ENCODE measurements at regions not wholly inside any gene's neighbourhood (a gene's known extent, or its start where the extent isn't known, plus 50 kb on each side); places are given as distances from the start of the nearest gene placed in this dataset.

GRCh38 chr11:112478806-112479205 lies 218.1 kb upstream of the PLET1 start:
- H3K4me1 ChIP-seq (ENCODE audit: low read depth, poor library complexity, severe bottlenecking), result no peaks in the 10 kb centered on the region
- no peak overlapping the region for H3K27ac ChIP-seq
- H4K20me1 ChIP-seq (ENCODE audit: insufficient read depth), result no peaks in the 10 kb centered on the region
- H2AFZ ChIP-seq (ENCODE audit: low read depth), result no peak overlapping the region
- no peaks in the 10 kb centered on the region for H3K27me3 ChIP-seq (ENCODE audit: insufficient read depth, low read depth)
- H3K4me2 ChIP-seq, result no peak overlapping the region
- TF ChIP-seq, protein P1, sequence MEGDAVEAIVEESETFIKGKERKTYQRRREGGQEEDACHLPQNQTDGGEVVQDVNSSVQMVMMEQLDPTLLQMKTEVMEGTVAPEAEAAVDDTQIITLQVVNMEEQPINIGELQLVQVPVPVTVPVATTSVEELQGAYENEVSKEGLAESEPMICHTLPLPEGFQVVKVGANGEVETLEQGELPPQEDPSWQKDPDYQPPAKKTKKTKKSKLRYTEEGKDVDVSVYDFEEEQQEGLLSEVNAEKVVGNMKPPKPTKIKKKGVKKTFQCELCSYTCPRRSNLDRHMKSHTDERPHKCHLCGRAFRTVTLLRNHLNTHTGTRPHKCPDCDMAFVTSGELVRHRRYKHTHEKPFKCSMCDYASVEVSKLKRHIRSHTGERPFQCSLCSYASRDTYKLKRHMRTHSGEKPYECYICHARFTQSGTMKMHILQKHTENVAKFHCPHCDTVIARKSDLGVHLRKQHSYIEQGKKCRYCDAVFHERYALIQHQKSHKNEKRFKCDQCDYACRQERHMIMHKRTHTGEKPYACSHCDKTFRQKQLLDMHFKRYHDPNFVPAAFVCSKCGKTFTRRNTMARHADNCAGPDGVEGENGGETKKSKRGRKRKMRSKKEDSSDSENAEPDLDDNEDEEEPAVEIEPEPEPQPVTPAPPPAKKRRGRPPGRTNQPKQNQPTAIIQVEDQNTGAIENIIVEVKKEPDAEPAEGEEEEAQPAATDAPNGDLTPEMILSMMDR (conservative IDR thresholded peaks at IDR 0.05; ENCODE audit: low read depth, low read length), result no peak
- H3K9ac ChIP-seq, result no peak overlapping the region
- no peaks in the 10 kb centered on the region for H3K79me2 ChIP-seq (ENCODE audit: insufficient read depth, low read depth)
- no peaks in the 10 kb centered on the region for H3K36me3 ChIP-seq (ENCODE audit: insufficient read depth)
- no peak overlapping the region for H3K4me3 ChIP-seq (IDR thresholded peaks at IDR 0.05; ENCODE audit: insufficient read depth, low read depth, low read length)

DNA sequence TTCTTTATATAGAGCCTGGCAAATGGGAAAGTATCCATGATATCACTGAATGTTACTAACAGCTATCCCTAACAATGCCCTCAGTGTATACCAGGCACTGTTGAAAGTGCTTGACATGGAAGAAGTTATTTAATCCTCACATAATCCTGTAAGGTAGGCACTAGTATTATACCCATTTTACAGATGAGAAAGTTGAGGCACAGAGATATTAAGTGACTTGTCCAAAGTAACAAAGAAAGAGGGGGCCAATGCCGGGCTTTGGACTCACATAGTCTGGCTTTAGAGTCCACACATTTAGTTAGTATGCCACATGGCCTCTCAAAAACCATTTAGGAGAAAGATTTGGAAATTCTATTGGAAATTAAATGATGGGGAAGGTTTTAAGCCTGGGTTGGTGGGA lies 220.8 kb upstream of the PLET1 start:
- Histone ChIP-seq H3K27ac (no peak overlapping the region), H2AFZ (ENCODE audit: low read depth) (no peak overlapping the region), H3K36me3 (ENCODE audit: insufficient read depth) (no peaks in the 10 kb centered on the region), H3K27me3 (ENCODE audit: insufficient read depth, low read depth) (no peaks in the 10 kb centered on the region), H3K4me1 (ENCODE audit: low read depth, poor library complexity, severe bottlenecking) (no peaks in the 10 kb centered on the region), H3K9ac (no peak overlapping the region), H3K79me2 (ENCODE audit: insufficient read depth, low read depth) (no peaks in the 10 kb centered on the region), H3K4me2 (no peak overlapping the region), H4K20me1 (ENCODE audit: insufficient read depth) (no peaks in the 10 kb centered on the region), H3K4me3 (IDR thresholded peaks at IDR 0.05; ENCODE audit: insufficient read depth, low read depth, low read length) (no peak overlapping the region)
- TF ChIP-seq, protein P1 (conservative IDR thresholded peaks at IDR 0.05; ENCODE audit: low read depth, low read length), result no peak

- TF ChIP-seq, protein P1 (conservative IDR thresholded peaks at IDR 0.05; ENCODE audit: low read depth, low read length), result no peak
- Histone ChIP-seq H3K27ac (no peak overlapping the region), H3K36me3 (ENCODE audit: insufficient read depth) (no peaks in the 10 kb centered on the region), H2AFZ (ENCODE audit: low read depth) (no peak overlapping the region), H4K20me1 (ENCODE audit: insufficient read depth) (no peaks in the 10 kb centered on the region), H3K9ac (no peak overlapping the region), H3K27me3 (ENCODE audit: insufficient read depth, low read depth) (no peaks in the 10 kb centered on the region), H3K4me3 (IDR thresholded peaks at IDR 0.05; ENCODE audit: insufficient read depth, low read depth, low read length) (no peak overlapping the region), H3K4me2 (no peak overlapping the region), H3K4me1 (ENCODE audit: low read depth, poor library complexity, severe bottlenecking) (no peaks in the 10 kb centered on the region), H3K79me2 (ENCODE audit: insufficient read depth, low read depth) (no peaks in the 10 kb centered on the region)
These were observed 221.2 kb upstream of the PLET1 start for GRCh38 chr11:112481893-112482292.

DNA sequence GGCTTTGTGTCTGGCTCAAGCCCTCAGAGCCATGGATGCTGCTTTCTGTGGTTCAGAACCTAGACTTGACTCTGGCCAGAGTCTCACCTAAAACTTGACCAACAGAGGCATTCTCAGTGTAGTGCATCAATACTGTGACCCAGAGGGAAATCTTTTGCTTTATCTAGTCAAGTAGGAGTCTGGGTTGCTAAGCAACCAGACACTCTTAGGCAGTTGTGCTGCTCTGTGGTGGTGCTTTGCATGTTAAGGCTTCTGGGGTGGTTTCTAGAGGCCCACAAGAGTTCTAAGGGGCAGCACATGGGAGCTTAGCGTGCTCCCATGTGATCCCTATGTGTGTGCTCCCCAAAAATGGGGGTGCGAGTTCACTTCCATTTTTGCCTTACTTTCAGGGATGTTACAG lies 224.6 kb upstream of the PLET1 start:
- H2AFZ ChIP-seq (ENCODE audit: low read depth), result no peak overlapping the region
- no peaks in the 10 kb centered on the region for H4K20me1 ChIP-seq (ENCODE audit: insufficient read depth)
- no peaks in the 10 kb centered on the region for H3K4me1 ChIP-seq (ENCODE audit: low read depth, poor library complexity, severe bottlenecking)
- H3K9ac ChIP-seq, result no peak overlapping the region
- no peaks in the 10 kb centered on the region for H3K36me3 ChIP-seq (ENCODE audit: insufficient read depth)
- no peaks in the 10 kb centered on the region for H3K27me3 ChIP-seq (ENCODE audit: insufficient read depth, low read depth)
- TF ChIP-seq, protein P1 (conservative IDR thresholded peaks at IDR 0.05; ENCODE audit: low read depth, low read length), result no peak
- no peak overlapping the region for H3K4me3 ChIP-seq (IDR thresholded peaks at IDR 0.05; ENCODE audit: insufficient read depth, low read depth, low read length)
- no peak overlapping the region for H3K4me2 ChIP-seq
- no peaks in the 10 kb centered on the region for H3K79me2 ChIP-seq (ENCODE audit: insufficient read depth, low read depth)
- H3K27ac ChIP-seq, result no peak overlapping the region
